SU-DHL-6 (cell line): ENCODE measurements at regions not wholly inside any gene's neighbourhood (a gene's known extent, or its start where the extent isn't known, plus 50 kb on each side); places are given as distances from the start of the nearest gene placed in this dataset.
"Not testable (repeated sequence)": the region's sequence is repeated elsewhere in the genome, so short reads cannot be mapped to it uniquely, and the experiment has no call there.

Experiments used
- CTCF ChIP-seq: fragments of 200-600 bp; sonication (generic); IDR thresholded peaks from one replicate; pipeline ENCODE4 v1.5.1; 2017; ENCODE audit warnings: antibody characterized with exemption, mild to moderate bottlenecking, low read length, moderate library complexity; ENCODE audit not compliant: insufficient read depth, poor library complexity, severe bottlenecking
- EZH2phosphoT487 ChIP-seq: fragments of 200-600 bp; sonication (generic), shearing (Covaris generic); conservative IDR thresholded peaks from 2 replicates; pipeline ENCODE4 v1.6.1; 2018; ENCODE audit warnings: mild to moderate bottlenecking, antibody characterized with exemption, low read length, moderate library complexity, mixed read lengths

DNA sequence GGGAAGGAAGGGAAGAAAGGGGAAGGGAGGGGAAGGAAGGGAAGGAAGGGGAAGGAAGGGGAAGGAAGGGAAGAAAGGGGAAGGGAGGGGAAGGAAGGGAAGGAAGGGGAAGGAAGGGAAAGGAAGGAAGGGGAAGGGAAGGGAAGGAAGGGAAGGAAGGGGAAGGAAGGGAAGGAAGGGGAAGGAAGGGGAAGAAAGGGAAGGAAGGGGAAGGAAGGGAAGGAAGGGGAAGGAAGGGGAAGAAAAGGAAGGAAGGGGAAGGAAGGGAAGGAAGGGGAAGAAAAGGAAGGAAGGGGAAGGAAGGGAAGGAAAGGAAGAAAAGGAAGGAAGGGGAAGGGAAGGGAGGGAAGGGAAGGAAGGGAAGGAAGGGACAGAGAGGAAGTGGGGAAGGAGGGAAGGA, 295.7 kb upstream of the PCDH18 start:
- TF ChIP-seq CTCF, EZH2phosphoT487: not testable (repeated sequence)
